DND-41 (cell line): ENCODE measurements at regions not wholly inside any gene's neighbourhood (a gene's known extent, or its start where the extent isn't known, plus 50 kb on each side); places are given as distances from the start of the nearest gene placed in this dataset.

Experiments
- EZH2 ChIP-seq: IDR thresholded peaks from 3 replicates; pipeline ENCODE4 v1.6.1; 2012; ENCODE audit warnings: borderline replicate concordance, low read depth, mild to moderate bottlenecking, moderate library complexity, low read length, inconsistent platforms; ENCODE audit not compliant: severe bottlenecking
- TF ChIP-seq, protein P1 (sequence below): IDR thresholded peaks from 2 replicates; pipeline ENCODE4 v1.5.1; 2012; ENCODE audit warnings: borderline replicate concordance, low read length, moderate library complexity, mild to moderate bottlenecking; ENCODE audit not compliant: poor library complexity, severe bottlenecking; ENCODE audit errors: extremely low read depth

DNA sequence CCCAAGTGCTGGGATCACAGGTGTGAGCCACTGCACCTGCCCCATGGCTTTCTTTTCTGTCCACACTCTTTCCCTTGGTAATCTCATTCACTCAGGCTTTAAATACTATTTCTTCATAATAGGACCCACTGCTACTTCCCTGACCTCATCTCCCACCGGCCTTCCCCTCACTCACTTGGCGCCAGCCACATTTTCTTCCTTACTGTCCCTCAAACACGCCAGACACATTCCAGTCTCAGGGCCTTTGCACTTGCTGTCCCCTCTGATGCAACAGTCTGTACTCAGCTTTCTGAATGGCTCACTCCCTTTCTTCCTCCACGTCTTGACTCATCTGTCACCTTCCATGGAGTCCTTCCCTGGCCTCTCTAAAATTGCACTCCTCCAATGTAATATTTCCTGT is 111.1 kb upstream of the MVB12B start:
- TF ChIP-seq, protein P1, sequence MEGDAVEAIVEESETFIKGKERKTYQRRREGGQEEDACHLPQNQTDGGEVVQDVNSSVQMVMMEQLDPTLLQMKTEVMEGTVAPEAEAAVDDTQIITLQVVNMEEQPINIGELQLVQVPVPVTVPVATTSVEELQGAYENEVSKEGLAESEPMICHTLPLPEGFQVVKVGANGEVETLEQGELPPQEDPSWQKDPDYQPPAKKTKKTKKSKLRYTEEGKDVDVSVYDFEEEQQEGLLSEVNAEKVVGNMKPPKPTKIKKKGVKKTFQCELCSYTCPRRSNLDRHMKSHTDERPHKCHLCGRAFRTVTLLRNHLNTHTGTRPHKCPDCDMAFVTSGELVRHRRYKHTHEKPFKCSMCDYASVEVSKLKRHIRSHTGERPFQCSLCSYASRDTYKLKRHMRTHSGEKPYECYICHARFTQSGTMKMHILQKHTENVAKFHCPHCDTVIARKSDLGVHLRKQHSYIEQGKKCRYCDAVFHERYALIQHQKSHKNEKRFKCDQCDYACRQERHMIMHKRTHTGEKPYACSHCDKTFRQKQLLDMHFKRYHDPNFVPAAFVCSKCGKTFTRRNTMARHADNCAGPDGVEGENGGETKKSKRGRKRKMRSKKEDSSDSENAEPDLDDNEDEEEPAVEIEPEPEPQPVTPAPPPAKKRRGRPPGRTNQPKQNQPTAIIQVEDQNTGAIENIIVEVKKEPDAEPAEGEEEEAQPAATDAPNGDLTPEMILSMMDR, result no peak
- TF ChIP-seq EZH2, result no peak
